ENCODE measurements at regions not wholly inside any gene's neighbourhood (a gene's known extent, or its start where the extent isn't known, plus 50 kb on each side); places are given as distances from the start of the nearest gene placed in this dataset.

- no peak for TF ChIP-seq EZH2phosphoT487 (IDR thresholded peaks at IDR 0.05; ENCODE audit: insufficient read depth, low read depth)
- no peak for TF ChIP-seq EZH2 (IDR thresholded peaks at IDR 0.05; ENCODE audit: insufficient read depth, poor library complexity, severe bottlenecking)
- no peaks in the 10 kb centered on the region for H3F3A ChIP-seq (ENCODE audit: insufficient read depth)
- no peak for DNase-seq
- no peaks in the 10 kb centered on the region for H3K9me3 ChIP-seq (ENCODE audit: low read depth)
- no peak overlapping the region for H3K27ac ChIP-seq
- no peak overlapping the region for H2AFZ ChIP-seq
- in situ Hi-C loops (cut with MboI) = no loop called here
- no peaks in the 10 kb centered on the region for H3K79me2 ChIP-seq (ENCODE audit: insufficient read depth)
- no peaks in the 10 kb centered on the region for H4K20me1 ChIP-seq (ENCODE audit: insufficient read depth)
- peaks cover 9% of the 10 kb centered on the region; the same call in 1 of the 2 replicates for H3K4me1 ChIP-seq (ENCODE audit: insufficient read depth)
- H3K36me3 ChIP-seq (ENCODE audit: low read depth) = no peaks in the 10 kb centered on the region
- no peak overlapping the region for H3K4me2 ChIP-seq (ENCODE audit: unreplicated experiment)
- 87 to 88% methylated on average over 3 of the region's 3 CpGs for WGBS, 2 experiments (ENCODE audit: low coverage in 1 of 2, low lambda C conversion rate in 2 of 2, missing lambda C conversion rate in 2 of 2)
- no peak overlapping the region for H3K9ac ChIP-seq
- no peaks in the 10 kb centered on the region for H3K9me2 ChIP-seq (ENCODE audit: insufficient read depth)
- H3K27me3 ChIP-seq (replicated peaks; ENCODE audit: insufficient read depth) = no peaks in the 10 kb centered on the region
- H3K4me3 ChIP-seq = no peak overlapping the region
These were observed 293.3 kb downstream of the METTL15 start for GRCh38 chr11:28401446-28401845.

DNA sequence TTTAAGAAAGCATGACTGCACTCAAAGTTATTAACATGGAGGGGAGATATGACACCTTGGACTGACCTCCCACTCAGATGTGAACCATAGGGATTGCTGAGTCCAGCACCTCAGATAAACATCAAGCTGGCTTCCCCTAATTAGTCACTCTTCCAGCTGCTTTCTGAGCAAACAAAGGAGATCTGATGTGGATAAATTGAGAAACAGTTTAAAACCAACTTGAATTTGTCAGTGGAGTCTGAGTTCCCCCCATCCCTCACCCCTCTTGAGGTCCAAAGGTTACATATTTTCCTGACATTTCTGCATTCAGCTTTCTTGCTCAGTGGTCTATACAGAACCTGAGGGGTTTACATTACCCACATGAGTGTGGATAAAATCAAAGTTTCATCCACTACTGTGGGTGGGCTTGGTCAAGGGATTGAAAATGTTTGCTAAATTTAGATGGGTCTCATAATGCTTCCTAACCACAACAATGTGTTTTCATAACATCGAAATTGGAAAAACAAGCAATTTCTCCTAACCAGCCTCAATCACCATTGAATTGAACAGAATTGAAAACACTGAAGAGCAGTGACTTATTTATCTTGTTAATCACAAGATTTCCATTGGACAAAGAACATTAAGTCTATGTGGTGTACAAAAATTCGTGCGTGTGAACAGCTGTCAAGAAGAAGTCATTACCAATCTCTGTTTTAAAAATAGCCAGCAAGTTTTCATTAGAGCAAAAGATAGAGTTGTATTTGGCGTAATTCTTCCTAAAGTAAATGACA is 292.3 kb downstream of the METTL15 start:
- H2AFZ ChIP-seq = no peak overlapping the region
- H3K4me3 ChIP-seq = no peak overlapping the region

DNA sequence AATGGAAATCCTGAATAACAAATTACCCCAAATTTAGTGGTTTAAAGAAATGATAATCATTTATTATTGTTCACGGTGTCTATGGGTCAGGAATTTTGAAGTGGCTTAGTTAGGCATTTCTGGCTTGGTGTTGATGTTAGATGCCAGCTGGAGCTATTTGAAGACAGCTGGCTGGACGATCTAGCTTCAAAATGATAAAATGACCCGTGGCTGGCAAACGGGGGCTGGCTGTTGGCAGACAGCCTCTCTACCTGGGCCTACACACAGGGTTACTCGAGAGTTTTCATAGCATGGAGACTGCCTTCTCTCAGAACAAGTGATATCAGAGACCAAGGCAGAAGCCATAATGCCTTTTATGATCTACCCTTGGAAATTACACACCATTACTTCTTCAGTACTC is 285.2 kb downstream of the METTL15 start:
- H3K79me2 ChIP-seq (ENCODE audit: insufficient read depth) = no peaks in the 10 kb centered on the region
- H3K36me3 ChIP-seq (ENCODE audit: low read depth) = no peaks in the 10 kb centered on the region
- H2AFZ ChIP-seq = no peak overlapping the region
- in situ Hi-C loops (cut with MboI) = no loop called here
- H4K20me1 ChIP-seq (ENCODE audit: insufficient read depth) = no peaks in the 10 kb centered on the region
- no peaks in the 10 kb centered on the region for H3K27me3 ChIP-seq (replicated peaks; ENCODE audit: insufficient read depth)
- no peak overlapping the region for H3K4me2 ChIP-seq (ENCODE audit: unreplicated experiment)
- no peaks in the 10 kb centered on the region for H3K9me2 ChIP-seq (ENCODE audit: insufficient read depth)
- H3K9me3 ChIP-seq (ENCODE audit: low read depth) = no peaks in the 10 kb centered on the region
- TF ChIP-seq EZH2phosphoT487 (IDR thresholded peaks at IDR 0.05; ENCODE audit: insufficient read depth, low read depth) = no peak
- H3K27ac ChIP-seq = no peak overlapping the region
- H3F3A ChIP-seq (ENCODE audit: insufficient read depth) = no peaks in the 10 kb centered on the region
- WGBS, 2 experiments (ENCODE audit: low coverage in 1 of 2, low lambda C conversion rate in 2 of 2, missing lambda C conversion rate in 2 of 2) = 51% methylated on average over 5 of the region's 5 CpGs
- H3K9ac ChIP-seq = no peak overlapping the region
- DNase-seq = no peak
- no peak overlapping the region for H3K4me3 ChIP-seq
- H3K4me1 ChIP-seq (ENCODE audit: insufficient read depth) = no peaks in the 10 kb centered on the region

More for the DNA sequence above, 292.3 kb downstream of the METTL15 start:
- H3K27ac ChIP-seq = no peak overlapping the region
- WGBS, 2 experiments (ENCODE audit: low coverage in 1 of 2, low lambda C conversion rate in 2 of 2, missing lambda C conversion rate in 2 of 2) = 86 to 88% methylated on average over 4 of the region's 4 CpGs
- H3K9ac ChIP-seq = no peak overlapping the region
- DNase-seq = peak; percentile 35
- no peaks in the 10 kb centered on the region for H3K79me2 ChIP-seq (ENCODE audit: insufficient read depth)
- H3F3A ChIP-seq (ENCODE audit: insufficient read depth) = no peaks in the 10 kb centered on the region
- no peak for TF ChIP-seq EZH2phosphoT487 (IDR thresholded peaks at IDR 0.05; ENCODE audit: insufficient read depth, low read depth)
- no peak for TF ChIP-seq EZH2 (IDR thresholded peaks at IDR 0.05; ENCODE audit: insufficient read depth, poor library complexity, severe bottlenecking)
- H3K4me2 ChIP-seq (ENCODE audit: unreplicated experiment) = no peak overlapping the region
- H3K9me3 ChIP-seq (ENCODE audit: low read depth) = no peaks in the 10 kb centered on the region
- no peaks in the 10 kb centered on the region for H4K20me1 ChIP-seq (ENCODE audit: insufficient read depth)
- H3K9me2 ChIP-seq (ENCODE audit: insufficient read depth) = no peaks in the 10 kb centered on the region
- no peaks in the 10 kb centered on the region for H3K27me3 ChIP-seq (replicated peaks; ENCODE audit: insufficient read depth)
- no peaks in the 10 kb centered on the region for H3K36me3 ChIP-seq (ENCODE audit: low read depth)
- in situ Hi-C loops (cut with MboI) = no loop called here
- peaks cover 9% of the 10 kb centered on the region; the same call in 1 of the 2 replicates for H3K4me1 ChIP-seq (ENCODE audit: insufficient read depth)

DNA sequence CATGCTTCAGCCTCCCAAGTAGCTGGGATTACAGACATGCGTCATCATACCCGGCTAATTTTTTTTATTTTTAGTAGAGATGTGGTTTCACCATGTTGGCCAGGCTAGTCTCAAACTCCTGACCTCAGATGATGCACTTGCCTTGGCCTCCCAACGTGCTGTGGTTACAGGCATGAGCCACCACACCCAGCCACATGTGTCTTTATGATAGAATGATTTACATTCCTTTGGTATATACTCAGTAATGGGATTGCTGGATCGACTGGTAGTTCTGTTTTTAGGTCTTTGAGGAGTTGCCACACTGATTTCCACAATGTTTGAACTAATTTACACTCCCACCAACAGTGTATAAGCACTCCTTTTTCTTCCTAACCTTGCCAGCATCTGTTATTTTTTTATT is 276.2 kb downstream of the METTL15 start:
- in situ Hi-C loops (cut with MboI) = no loop called here
- H3K4me2 ChIP-seq (ENCODE audit: unreplicated experiment) = peak overlapping the region; percentile 13
- H3F3A ChIP-seq (ENCODE audit: insufficient read depth) = peaks cover 12% of the 10 kb centered on the region
- TF ChIP-seq EZH2phosphoT487 (IDR thresholded peaks at IDR 0.05; ENCODE audit: insufficient read depth, low read depth) (peak; percentile 52; the same call in 1 of the 2 replicates), EZH2 (IDR thresholded peaks at IDR 0.05; ENCODE audit: insufficient read depth, poor library complexity, severe bottlenecking) (no peak)
- no peaks in the 10 kb centered on the region for H4K20me1 ChIP-seq (ENCODE audit: insufficient read depth)
- 7 to 9% methylated on average over 4 of the region's 4 CpGs for WGBS, 2 experiments (ENCODE audit: low coverage in 1 of 2, low lambda C conversion rate in 2 of 2, missing lambda C conversion rate in 2 of 2)
- DNase-seq = peak; percentile 94
- peak overlapping the region; percentile 85 for H3K27ac ChIP-seq
- no peak overlapping the region for H3K4me3 ChIP-seq
- no peaks in the 10 kb centered on the region for H3K36me3 ChIP-seq (ENCODE audit: low read depth)
- H3K27me3 ChIP-seq (replicated peaks; ENCODE audit: insufficient read depth) = no peaks in the 10 kb centered on the region
- H3K9me2 ChIP-seq (ENCODE audit: insufficient read depth) = no peaks in the 10 kb centered on the region
- no peaks in the 10 kb centered on the region for H3K79me2 ChIP-seq (ENCODE audit: insufficient read depth)
- peak overlapping the region; percentile 12 for H3K9ac ChIP-seq
- H3K9me3 ChIP-seq (ENCODE audit: low read depth) = no peaks in the 10 kb centered on the region
- peaks cover 10% of the 10 kb centered on the region for H3K4me1 ChIP-seq (ENCODE audit: insufficient read depth)
- H2AFZ ChIP-seq = no peak overlapping the region
